ENCODE measurements at regions not wholly inside any gene's neighbourhood (a gene's known extent, or its start where the extent isn't known, plus 50 kb on each side); places are given as distances from the start of the nearest gene placed in this dataset.

GRCh38 chr5:121226765-121227164 lies 624.9 kb upstream of the FTMT start:
- no peak for TF ChIP-seq CTCF (conservative IDR thresholded peaks at IDR 0.05)
- TF ChIP-seq ZFX (IDR thresholded peaks at IDR 0.05), result no peak

Measured in C4-2B (cell line).